ENCODE measurements at regions not wholly inside any gene's neighbourhood (a gene's known extent, or its start where the extent isn't known, plus 50 kb on each side); places are given as distances from the start of the nearest gene placed in this dataset.

GRCh38 chr2:2812648-2813047, 481.6 kb upstream of the MYT1L start:
- Histone ChIP-seq H3K27me3 (ENCODE audit: low read length) (no peaks in the 10 kb centered on the region), H3F3A (ENCODE audit: insufficient read depth) (no peaks in the 10 kb centered on the region), H3K36me3 (ENCODE audit: low read length) (no peaks in the 10 kb centered on the region), H3K9me2 (replicated peaks; ENCODE audit: insufficient read depth, low read length) (no peaks in the 10 kb centered on the region), H2AFZ (ENCODE audit: low read depth, low read length, severe bottlenecking) (no peak overlapping the region), H3K9ac (ENCODE audit: low read length) (no peak overlapping the region), H3K4me3 (ENCODE audit: insufficient read depth, low read length, poor library complexity, severe bottlenecking) (no peak overlapping the region), H3K4me2 (ENCODE audit: low read depth, low read length, poor library complexity, severe bottlenecking) (no peak overlapping the region), H3K79me2 (ENCODE audit: insufficient read depth, low read length) (no peaks in the 10 kb centered on the region), H4K20me1 (ENCODE audit: low read depth, low read length) (no peaks in the 10 kb centered on the region), H3K9me3 (ENCODE audit: insufficient read depth, low read length) (no peaks in the 10 kb centered on the region), H3K27ac (ENCODE audit: low read depth, low read length) (no peak overlapping the region)
- no peak for TF ChIP-seq EZH2phosphoT487 (conservative IDR thresholded peaks at IDR 0.05; ENCODE audit: low read length)
- no peak for TF ChIP-seq CTCF (IDR thresholded peaks at IDR 0.05; ENCODE audit: insufficient read depth, low read length, poor library complexity, severe bottlenecking)

GRCh38 chr2:2812117-2812516, 481.0 kb upstream of the MYT1L start:
- no peaks in the 10 kb centered on the region for H3K79me2 ChIP-seq (ENCODE audit: insufficient read depth, low read length)
- no peaks in the 10 kb centered on the region for H3K9me2 ChIP-seq (replicated peaks; ENCODE audit: insufficient read depth, low read length)
- H3K27me3 ChIP-seq (ENCODE audit: low read length), result no peaks in the 10 kb centered on the region
- no peak for TF ChIP-seq EZH2phosphoT487 (conservative IDR thresholded peaks at IDR 0.05; ENCODE audit: low read length)
- TF ChIP-seq CTCF (IDR thresholded peaks at IDR 0.05; ENCODE audit: insufficient read depth, low read length, poor library complexity, severe bottlenecking), result no peak
- no peak overlapping the region for H3K4me3 ChIP-seq (ENCODE audit: insufficient read depth, low read length, poor library complexity, severe bottlenecking)
- no peaks in the 10 kb centered on the region for H3K9me3 ChIP-seq (ENCODE audit: insufficient read depth, low read length)
- H3K36me3 ChIP-seq (ENCODE audit: low read length), result no peaks in the 10 kb centered on the region
- H3K27ac ChIP-seq (ENCODE audit: low read depth, low read length), result no peak overlapping the region
- H2AFZ ChIP-seq (ENCODE audit: low read depth, low read length, severe bottlenecking), result no peak overlapping the region
- no peaks in the 10 kb centered on the region for H4K20me1 ChIP-seq (ENCODE audit: low read depth, low read length)
- H3K9ac ChIP-seq (ENCODE audit: low read length), result no peak overlapping the region
- H3F3A ChIP-seq (ENCODE audit: insufficient read depth), result no peaks in the 10 kb centered on the region
- H3K4me2 ChIP-seq (ENCODE audit: low read depth, low read length, poor library complexity, severe bottlenecking), result no peak overlapping the region

GRCh38 chr2:2810504-2810903, 479.4 kb upstream of the MYT1L start:
- Histone ChIP-seq H3F3A (ENCODE audit: insufficient read depth) (no peaks in the 10 kb centered on the region), H3K4me3 (ENCODE audit: insufficient read depth, low read length, poor library complexity, severe bottlenecking) (no peak overlapping the region), H3K9ac (ENCODE audit: low read length) (no peak overlapping the region), H3K36me3 (ENCODE audit: low read length) (no peaks in the 10 kb centered on the region), H3K9me2 (replicated peaks; ENCODE audit: insufficient read depth, low read length) (no peaks in the 10 kb centered on the region), H4K20me1 (ENCODE audit: low read depth, low read length) (no peaks in the 10 kb centered on the region), H3K79me2 (ENCODE audit: insufficient read depth, low read length) (no peaks in the 10 kb centered on the region), H2AFZ (ENCODE audit: low read depth, low read length, severe bottlenecking) (no peak overlapping the region), H3K9me3 (ENCODE audit: insufficient read depth, low read length) (no peaks in the 10 kb centered on the region), H3K27ac (ENCODE audit: low read depth, low read length) (no peak overlapping the region), H3K4me2 (ENCODE audit: low read depth, low read length, poor library complexity, severe bottlenecking) (no peak overlapping the region), H3K27me3 (ENCODE audit: low read length) (no peaks in the 10 kb centered on the region)
- TF ChIP-seq CTCF (IDR thresholded peaks at IDR 0.05; ENCODE audit: insufficient read depth, low read length, poor library complexity, severe bottlenecking), result no peak
- TF ChIP-seq EZH2phosphoT487 (conservative IDR thresholded peaks at IDR 0.05; ENCODE audit: low read length), result no peak

- Histone ChIP-seq H3K27me3 (ENCODE audit: low read length) (no peaks in the 10 kb centered on the region), H3K36me3 (ENCODE audit: low read length) (no peaks in the 10 kb centered on the region), H4K20me1 (ENCODE audit: low read depth, low read length) (no peaks in the 10 kb centered on the region), H3K9me2 (replicated peaks; ENCODE audit: insufficient read depth, low read length) (no peaks in the 10 kb centered on the region), H3K4me3 (ENCODE audit: insufficient read depth, low read length, poor library complexity, severe bottlenecking) (no peak overlapping the region), H3K9ac (ENCODE audit: low read length) (no peak overlapping the region), H3F3A (ENCODE audit: insufficient read depth) (no peaks in the 10 kb centered on the region), H2AFZ (ENCODE audit: low read depth, low read length, severe bottlenecking) (no peak overlapping the region), H3K9me3 (ENCODE audit: insufficient read depth, low read length) (no peaks in the 10 kb centered on the region), H3K27ac (ENCODE audit: low read depth, low read length) (no peak overlapping the region), H3K79me2 (ENCODE audit: insufficient read depth, low read length) (no peaks in the 10 kb centered on the region), H3K4me2 (ENCODE audit: low read depth, low read length, poor library complexity, severe bottlenecking) (no peak overlapping the region)
- TF ChIP-seq EZH2phosphoT487 (conservative IDR thresholded peaks at IDR 0.05; ENCODE audit: low read length), result no peak
- no peak for TF ChIP-seq CTCF (IDR thresholded peaks at IDR 0.05; ENCODE audit: insufficient read depth, low read length, poor library complexity, severe bottlenecking)
Observed at GRCh38 chr2:2809771-2810170, 478.7 kb upstream of the MYT1L start.

Measured in SU-DHL-6 (cell line).